ENCODE measurements at regions not wholly inside any gene's neighbourhood (a gene's known extent, or its start where the extent isn't known, plus 50 kb on each side); places are given as distances from the start of the nearest gene placed in this dataset.

GRCh38 chr17:68172461-68172954, 75.3 kb upstream of the AMZ2 start:
- DNase-seq (ENCODE audit: low spot score in 2 of 2) = peak in 1 of 2 donors; percentile 75
- Mint-ChIP-seq H3K9me3 (no peaks in the 10 kb centered on the region), H3K27ac (no peak overlapping the region), H3K36me3 (no peaks in the 10 kb centered on the region)
- peak; percentile 73 to 76 for ATAC-seq

DNA sequence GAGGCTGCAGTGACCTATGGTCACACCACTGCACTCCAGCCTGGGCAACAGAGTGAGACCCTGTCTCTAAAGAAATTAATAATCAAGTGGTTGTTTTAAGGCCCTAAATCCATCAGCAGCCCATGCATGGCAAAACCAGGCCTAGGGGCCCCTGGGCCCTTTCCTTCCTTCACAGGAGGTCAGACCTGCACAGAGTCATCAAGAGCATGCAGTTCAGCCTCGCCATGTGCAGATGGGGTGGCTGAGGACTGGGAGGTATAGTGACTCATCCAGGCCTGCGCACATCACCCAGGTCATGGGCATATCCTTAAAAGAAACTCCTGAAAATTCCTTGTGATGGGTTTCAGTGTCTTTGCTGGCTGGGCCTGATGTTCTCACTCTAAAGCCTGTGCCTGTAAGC, 72.4 kb upstream of the AMZ2 start:
- Mint-ChIP-seq H3K9me3 (peaks cover 3% of the 10 kb centered on the region in 2 donors), H3K36me3 (no peaks in the 10 kb centered on the region), H3K27ac (no peak overlapping the region)
- DNase-seq (ENCODE audit: low spot score in 2 of 2) (no peak), ATAC-seq (no peak)

DNA sequence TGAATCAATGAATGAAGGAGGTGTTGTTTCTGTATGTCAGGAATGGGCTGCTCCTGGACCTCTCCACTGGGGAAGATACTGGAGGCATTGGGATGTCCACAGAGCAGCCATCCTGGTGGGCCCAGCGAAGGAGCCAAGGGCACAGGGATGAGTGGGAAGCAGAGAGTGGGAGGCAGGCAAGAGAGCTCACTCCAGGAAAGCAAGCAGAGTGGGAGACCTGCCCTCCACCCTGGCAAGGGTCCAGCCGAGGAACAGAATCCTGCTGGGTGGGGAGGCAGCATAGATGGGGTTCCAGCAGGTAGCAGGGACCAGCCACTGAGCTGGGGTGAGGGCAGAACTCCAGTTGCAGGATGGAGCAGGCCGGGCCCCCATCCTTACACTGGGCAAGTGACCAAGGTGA, 71.9 kb upstream of the AMZ2 start:
- DNase-seq (ENCODE audit: low spot score in 2 of 2) (no peak), ATAC-seq (no peak)
- peak overlapping the region in 1 of 2 donors; percentile 50 for H3K27ac Mint-ChIP-seq
- H3K36me3 Mint-ChIP-seq = no peaks in the 10 kb centered on the region
- H3K9me3 Mint-ChIP-seq = peaks cover 4% of the 10 kb centered on the region in 2 donors

DNA sequence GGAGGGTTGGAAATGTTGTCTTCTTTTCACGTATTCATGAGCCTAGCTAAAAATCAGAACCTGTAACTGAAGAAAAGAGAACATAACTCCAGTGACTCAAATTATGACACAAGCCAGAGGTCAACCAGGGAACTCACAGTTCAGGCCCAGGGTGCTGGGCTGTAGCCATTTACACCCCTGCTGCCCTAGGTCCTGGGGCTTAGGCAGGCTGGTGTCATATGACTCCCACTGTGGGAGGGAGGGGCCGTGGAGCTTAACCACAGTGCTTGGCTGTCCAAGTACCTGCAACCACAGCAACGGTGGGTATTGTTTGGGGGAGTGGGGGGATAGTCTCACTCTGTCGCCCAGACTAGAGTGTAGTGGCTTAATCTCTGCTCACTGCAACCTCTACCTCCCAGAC, 71.1 kb upstream of the AMZ2 start:
- Mint-ChIP-seq H3K9me3 (peaks cover 4% of the 10 kb centered on the region in 2 donors), H3K36me3 (no peaks in the 10 kb centered on the region), H3K27ac (no peak overlapping the region)
- ATAC-seq (no peak), DNase-seq (ENCODE audit: low spot score in 2 of 2) (no peak)

GRCh38 chr17:68178831-68179230, 69.0 kb upstream of the AMZ2 start:
- ATAC-seq (no peak), DNase-seq (ENCODE audit: low spot score in 2 of 2) (no peak)
- H3K27ac Mint-ChIP-seq = no peak overlapping the region

GRCh38 chr17:68179236-68179925, 68.5 kb upstream of the AMZ2 start:
- ATAC-seq (no peak), DNase-seq (ENCODE audit: low spot score in 2 of 2) (no peak)
- Mint-ChIP-seq H3K27ac (no peak overlapping the region), H3K36me3 (no peaks in the 10 kb centered on the region), H3K9me3 (peaks cover 4% of the 10 kb centered on the region in 2 donors)

More at GRCh38 chr17:68178831-68179230, 69.0 kb upstream of the AMZ2 start:
- Mint-ChIP-seq H3K9me3 (peaks cover 4% of the 10 kb centered on the region in 2 donors), H3K36me3 (no peaks in the 10 kb centered on the region)

DNA sequence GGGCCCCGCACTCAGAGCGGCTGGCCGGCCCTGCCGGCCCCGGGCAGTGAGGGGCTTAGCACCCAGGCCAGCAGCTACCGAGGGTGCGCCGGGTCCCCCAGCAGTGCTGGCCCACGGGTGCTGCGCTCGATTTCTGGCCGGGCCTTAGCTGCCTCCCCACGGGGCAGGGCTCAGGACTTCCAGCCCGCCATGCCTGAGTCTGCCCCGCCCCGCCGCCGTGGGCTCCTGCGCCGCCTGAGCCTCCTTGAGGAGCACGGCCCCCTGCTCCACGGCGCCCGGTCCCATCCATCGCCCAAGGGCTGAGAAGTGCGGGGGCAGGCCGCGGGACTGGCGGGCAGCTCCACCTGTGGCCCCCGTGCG, 67.9 kb upstream of the AMZ2 start:
- peaks cover 4% of the 10 kb centered on the region in 2 donors for H3K9me3 Mint-ChIP-seq
- no peak overlapping the region for H3K27ac Mint-ChIP-seq
- H3K36me3 Mint-ChIP-seq = no peaks in the 10 kb centered on the region
- ATAC-seq (no peak), DNase-seq (ENCODE audit: low spot score in 2 of 2) (no peak)

DNA sequence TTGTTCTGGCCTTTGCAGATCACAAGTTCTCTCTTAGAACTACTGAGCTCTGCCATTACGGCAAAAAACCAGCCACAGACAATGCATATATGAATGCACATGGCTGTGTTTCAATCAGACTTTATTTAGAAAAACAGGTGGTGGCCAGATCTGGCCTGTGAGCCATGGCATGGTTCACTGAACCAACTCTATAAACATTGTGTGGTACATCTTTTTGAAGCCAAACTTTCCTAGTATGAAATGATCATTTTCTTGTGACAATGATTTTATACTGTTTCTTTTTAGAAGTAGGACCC, 65.9 kb upstream of the AMZ2 start:
- H3K27ac Mint-ChIP-seq = no peak overlapping the region
- peaks cover 4% of the 10 kb centered on the region in 2 donors for H3K9me3 Mint-ChIP-seq
- DNase-seq (ENCODE audit: low spot score in 2 of 2) = no peak
- no peaks in the 10 kb centered on the region for H3K36me3 Mint-ChIP-seq
- ATAC-seq = no peak

DNA sequence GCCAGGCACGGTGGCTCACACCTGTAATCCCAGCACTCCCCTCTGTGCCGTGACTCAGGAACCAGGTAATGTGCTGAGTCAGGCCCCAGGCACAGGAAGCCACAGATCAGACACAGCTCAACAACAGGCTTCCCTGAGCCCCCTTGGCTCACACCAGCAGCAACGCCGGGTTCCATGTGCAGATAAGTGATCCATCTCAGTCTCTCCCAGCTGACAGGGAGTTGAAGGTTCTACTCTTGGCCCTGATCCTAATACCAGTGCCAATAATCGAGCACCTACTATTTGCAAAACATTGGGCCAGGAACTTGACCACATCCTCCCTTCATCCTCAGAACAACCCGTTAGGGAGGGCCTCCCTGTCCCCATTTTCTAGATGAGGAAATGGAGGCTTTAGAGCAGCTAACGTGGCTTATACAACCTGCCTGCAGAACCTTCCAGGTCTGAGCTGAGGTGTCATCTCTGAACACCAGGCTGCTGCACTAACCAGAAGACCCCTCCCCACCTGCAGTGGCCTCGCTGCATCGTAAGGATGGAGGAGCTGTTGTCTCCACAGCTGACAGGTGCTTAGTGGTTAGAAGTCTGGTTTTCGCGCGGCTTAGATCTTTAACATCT, 64.8 kb upstream of the AMZ2 start:
- ATAC-seq (peak; percentile 49 to 72), DNase-seq (ENCODE audit: low spot score in 2 of 2) (peak in 1 of 2 donors; percentile 49)
- peaks cover 4% of the 10 kb centered on the region in 2 donors for H3K9me3 Mint-ChIP-seq
- H3K27ac Mint-ChIP-seq = no peak overlapping the region
- no peaks in the 10 kb centered on the region for H3K36me3 Mint-ChIP-seq

DNA sequence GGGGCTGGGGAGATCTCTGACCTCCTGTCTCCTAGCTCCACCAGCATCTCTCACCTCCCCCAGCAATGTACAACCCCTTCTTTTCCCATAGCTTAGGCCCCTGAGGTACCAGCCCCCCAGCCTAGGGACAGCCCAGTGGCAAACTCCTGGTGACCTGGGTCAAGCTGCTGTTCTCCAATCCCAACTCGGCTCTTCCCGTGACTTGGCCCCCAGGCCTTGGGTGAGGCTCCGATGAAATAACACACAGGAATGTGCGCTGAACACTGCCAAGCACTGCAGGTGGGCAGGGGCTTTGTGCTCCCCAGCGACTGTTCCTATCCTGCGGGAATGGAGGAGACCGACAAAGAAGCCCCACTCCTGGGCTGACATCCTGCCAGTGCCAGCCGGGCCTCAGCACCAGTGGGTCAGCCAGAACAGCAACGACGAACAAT, 63.7 kb upstream of the AMZ2 start:
- Mint-ChIP-seq H3K9me3 (peaks cover 4% of the 10 kb centered on the region in 2 donors), H3K36me3 (no peaks in the 10 kb centered on the region), H3K27ac (peak overlapping the region in 1 of 2 donors; percentile 46)
- ATAC-seq (no peak), DNase-seq (ENCODE audit: low spot score in 2 of 2) (no peak)

- Mint-ChIP-seq H3K9me3 (peaks cover 4% of the 10 kb centered on the region in 2 donors), H3K27ac (peak overlapping the region in 1 of 2 donors; percentile 46), H3K36me3 (no peaks in the 10 kb centered on the region)
- DNase-seq (ENCODE audit: low spot score in 2 of 2) (peak in 1 of 2 donors; percentile 52), ATAC-seq (peak; percentile 80 to 81)
Observed at GRCh38 chr17:68184816-68185436, 62.9 kb upstream of the AMZ2 start.

DNA sequence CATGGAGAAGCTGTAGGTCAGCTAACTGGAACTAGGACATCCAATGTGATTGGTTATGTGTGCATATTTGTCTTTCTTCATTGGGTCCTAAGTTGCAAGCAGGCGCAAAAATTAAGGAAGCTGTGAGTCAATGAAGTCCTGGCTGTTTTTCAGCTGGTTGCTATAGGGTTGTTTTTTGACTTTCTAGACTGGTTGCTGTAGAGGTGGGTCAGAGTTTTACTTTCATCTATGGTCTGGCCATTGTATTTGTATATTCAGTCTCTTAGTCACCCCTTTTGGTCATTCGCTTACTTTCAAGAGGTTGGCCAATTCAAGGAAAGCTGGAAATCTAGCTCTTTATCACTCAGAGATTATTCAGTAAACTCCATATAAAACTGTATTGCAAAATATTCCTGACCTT, 62.0 kb upstream of the AMZ2 start:
- ATAC-seq = peak in 1 of 2 donors; percentile 15
- no peak overlapping the region for H3K27ac Mint-ChIP-seq

GRCh38 chr17:68190495-68190894, 57.3 kb upstream of the AMZ2 start:
- no peaks in the 10 kb centered on the region for H3K9me3 Mint-ChIP-seq
- H3K36me3 Mint-ChIP-seq = peaks cover 0 to 4% of the 10 kb centered on the region in 2 donors
- DNase-seq (ENCODE audit: low spot score in 2 of 2) (no peak), ATAC-seq (no peak)
- H3K27ac Mint-ChIP-seq = no peak overlapping the region

More for the DNA sequence above, 62.0 kb upstream of the AMZ2 start:
- DNase-seq (ENCODE audit: low spot score in 2 of 2) = no peak
- Mint-ChIP-seq H3K9me3 (no peaks in the 10 kb centered on the region), H3K36me3 (no peaks in the 10 kb centered on the region)

GRCh38 chr17:68195667-68196393, 52.0 kb upstream of the AMZ2 start:
- Mint-ChIP-seq H3K36me3 (peaks cover 0 to 10% of the 10 kb centered on the region in 2 donors), H3K27ac (no peak overlapping the region), H3K9me3 (no peaks in the 10 kb centered on the region)
- DNase-seq (ENCODE audit: low spot score in 2 of 2) = no peak
- no peak for ATAC-seq

GRCh38 chr17:68196394-68197090, 51.3 kb upstream of the AMZ2 start:
- H3K27ac Mint-ChIP-seq = no peak overlapping the region
- ATAC-seq = no peak
- no peak for DNase-seq (ENCODE audit: low spot score in 2 of 2)
- H3K9me3 Mint-ChIP-seq = no peaks in the 10 kb centered on the region
- peaks cover 0 to 10% of the 10 kb centered on the region in 2 donors for H3K36me3 Mint-ChIP-seq

Data from activated naive CD4-positive, alpha-beta T cell treated with anti-CD3 and anti-CD28 coated beads, Interleukin-2, amount 50 U/mL, for 72 hours (primary cell).